HEK293T (cell line): ENCODE measurements at regions not wholly inside any gene's neighbourhood (a gene's known extent, or its start where the extent isn't known, plus 50 kb on each side); places are given as distances from the start of the nearest gene placed in this dataset.

Source experiments
- CTBP1 ChIP-seq: fragments of 450-650 bp; IDR thresholded peaks from 2 replicates; pipeline ENCODE4 v1.6.1; 2016; ENCODE audit warnings: borderline replicate concordance
- ELF4 ChIP-seq: fragments of 450-650 bp; IDR thresholded peaks from 2 replicates; pipeline ENCODE4 v1.6.1; 2017; ENCODE audit warnings: antibody characterized with exemption
- FOXM1 ChIP-seq: fragments of 450-650 bp; IDR thresholded peaks from 2 replicates; pipeline ENCODE4 v1.6.1; 2017; ENCODE audit warnings: mild to moderate bottlenecking, borderline replicate concordance
- HDGF ChIP-seq: fragments of 450-650 bp; IDR thresholded peaks from 2 replicates; pipeline ENCODE4 v1.6.1; 2017; ENCODE audit warnings: antibody characterized with exemption, borderline replicate concordance
- L3MBTL2 ChIP-seq: fragments of 450-650 bp; conservative IDR thresholded peaks from 2 replicates; pipeline ENCODE4 v1.6.1; 2016; ENCODE audit warnings: mild to moderate bottlenecking
- ZNF384 ChIP-seq: fragments of 450-650 bp; IDR thresholded peaks from 2 replicates; pipeline ENCODE4 v1.6.1; 2016
- TF ChIP-seq, protein P1 (sequence below): fragments of 450-650 bp; IDR thresholded peaks from 2 replicates; pipeline ENCODE4 v1.6.1; 2016

GRCh38 chr12:92378682-92379479 is 233.2 kb upstream of the BTG1 start:
- TF ChIP-seq ZNF384 (no peak), FOXM1 (no peak), L3MBTL2 (no peak), HDGF (no peak), CTBP1 (no peak), ELF4 (no peak)
- TF ChIP-seq, protein P1, sequence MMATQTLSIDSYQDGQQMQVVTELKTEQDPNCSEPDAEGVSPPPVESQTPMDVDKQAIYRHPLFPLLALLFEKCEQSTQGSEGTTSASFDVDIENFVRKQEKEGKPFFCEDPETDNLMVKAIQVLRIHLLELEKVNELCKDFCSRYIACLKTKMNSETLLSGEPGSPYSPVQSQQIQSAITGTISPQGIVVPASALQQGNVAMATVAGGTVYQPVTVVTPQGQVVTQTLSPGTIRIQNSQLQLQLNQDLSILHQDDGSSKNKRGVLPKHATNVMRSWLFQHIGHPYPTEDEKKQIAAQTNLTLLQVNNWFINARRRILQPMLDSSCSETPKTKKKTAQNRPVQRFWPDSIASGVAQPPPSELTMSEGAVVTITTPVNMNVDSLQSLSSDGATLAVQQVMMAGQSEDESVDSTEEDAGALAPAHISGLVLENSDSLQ: no peak
